NCI-H1436 (cell line): ENCODE measurements at regions not wholly inside any gene's neighbourhood (a gene's known extent, or its start where the extent isn't known, plus 50 kb on each side); places are given as distances from the start of the nearest gene placed in this dataset.
A peak's percentile ranks its signal among the peaks of the same experiment; 100 is the strongest.
"Not testable (repeated sequence)": the region's sequence is repeated elsewhere in the genome, so short reads cannot be mapped to it uniquely, and the experiment has no call there.

ENCODE experiments used
- DNase-seq: peaks from one replicate; lab custom pipeline; 2025; lab: John Stamatoyannopoulos, UW

- DNase-seq, result no peak
These were observed 52.2 kb upstream of the ABCA1 start for GRCh38 chr9:104980039-104980654.

GRCh38 chr9:104981543-104982129, 53.7 kb upstream of the ABCA1 start:
- DNase-seq, result no peak

GRCh38 chr9:104982543-104982942, 54.6 kb upstream of the ABCA1 start:
- no peak for DNase-seq

GRCh38 chr9:104983491-104983890, 55.5 kb upstream of the ABCA1 start:
- no peak for DNase-seq

- no peak for DNase-seq
These were observed 56.2 kb upstream of the ABCA1 start for GRCh38 chr9:104984121-104984520.

GRCh38 chr9:104984542-104984941, 56.6 kb upstream of the ABCA1 start:
- no peak for DNase-seq

GRCh38 chr9:104984948-104985347, 57.0 kb upstream of the ABCA1 start:
- DNase-seq, result no peak

GRCh38 chr9:104986096-104986495, 58.1 kb upstream of the ABCA1 start:
- DNase-seq, result no peak

DNA sequence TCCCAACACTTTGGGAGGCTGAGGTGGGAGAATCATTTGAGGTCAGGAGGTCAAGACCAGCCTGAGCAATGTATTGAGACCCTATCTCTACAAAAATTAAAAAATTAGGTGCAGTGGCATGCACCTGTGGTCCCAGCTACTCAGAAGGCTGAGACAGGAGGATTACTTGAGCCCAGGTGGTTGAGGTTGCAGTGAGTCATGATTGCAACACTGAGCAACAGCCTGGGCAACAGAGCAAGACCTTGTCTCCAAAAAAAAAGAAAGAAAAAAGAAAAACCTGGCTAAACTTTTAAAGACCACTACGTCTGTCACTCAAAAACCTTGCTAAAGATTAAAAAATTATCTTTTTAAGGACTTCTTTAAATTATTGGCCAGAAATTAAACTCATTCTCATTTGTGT, 59.8 kb upstream of the ABCA1 start:
- DNase-seq, result no peak

DNA sequence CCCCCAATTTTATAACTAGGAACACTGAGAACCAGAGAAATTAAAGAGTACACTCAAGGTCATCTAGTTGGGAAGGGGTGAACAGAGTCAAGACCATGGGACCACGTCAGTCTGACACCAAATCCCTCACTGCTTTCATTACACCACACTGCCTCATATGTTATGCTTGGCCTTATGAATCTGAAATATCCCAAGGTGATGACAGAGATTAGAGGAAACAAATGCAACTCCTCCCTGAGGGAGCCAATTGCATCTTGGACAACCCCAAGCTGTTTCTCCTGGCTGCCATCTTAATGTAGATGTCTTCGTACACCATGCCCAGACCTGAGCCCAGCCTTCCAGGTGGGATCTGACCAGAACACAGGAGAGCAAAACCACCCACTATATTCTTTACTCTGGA, 60.6 kb upstream of the ABCA1 start:
- DNase-seq, result no peak

DNA sequence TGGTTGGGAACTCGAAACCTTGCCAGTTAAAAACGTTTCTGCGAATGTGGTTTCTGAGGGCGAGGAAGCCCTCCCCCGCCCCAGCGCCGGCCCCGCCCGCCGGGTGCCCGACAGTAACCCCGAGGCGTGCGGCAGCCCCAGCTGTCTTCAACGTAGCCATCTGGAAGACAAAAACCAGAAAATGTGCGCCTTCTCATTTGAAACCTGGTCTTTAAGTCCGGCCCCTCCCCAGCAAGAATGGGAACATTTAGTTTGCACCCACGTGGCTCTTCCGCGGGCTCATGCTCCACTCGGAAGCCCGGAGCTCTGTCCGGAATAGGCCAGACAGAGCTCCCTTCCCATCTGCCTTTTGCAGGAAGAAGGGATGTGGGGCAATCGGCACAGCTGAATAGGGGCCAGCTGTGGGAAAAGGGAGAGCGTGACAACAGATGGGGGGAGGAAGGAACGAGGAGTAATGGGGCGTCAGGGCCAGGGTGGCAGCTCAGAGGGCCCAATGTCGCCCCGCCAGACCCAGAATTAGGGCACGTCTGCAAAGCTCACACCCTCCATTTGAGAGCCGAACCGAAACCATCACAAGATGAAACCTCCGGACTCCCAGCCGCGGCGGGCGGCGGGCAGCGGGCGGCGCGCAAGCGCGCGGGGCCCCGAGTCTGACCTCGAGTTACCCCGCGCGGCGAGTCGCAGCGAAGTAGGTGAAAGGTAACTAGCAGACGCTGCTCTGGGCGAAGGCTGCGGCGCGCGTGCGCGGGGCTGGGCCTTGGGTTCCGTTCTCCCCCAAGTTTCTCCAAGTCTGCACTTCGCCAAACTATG, 63.4 kb upstream of the ABCA1 start:
- peak; percentile 67 for DNase-seq

- DNase-seq, result peak; percentile 21
These were observed 64.7 kb upstream of the ABCA1 start for GRCh38 chr9:104992659-104993058.

DNA sequence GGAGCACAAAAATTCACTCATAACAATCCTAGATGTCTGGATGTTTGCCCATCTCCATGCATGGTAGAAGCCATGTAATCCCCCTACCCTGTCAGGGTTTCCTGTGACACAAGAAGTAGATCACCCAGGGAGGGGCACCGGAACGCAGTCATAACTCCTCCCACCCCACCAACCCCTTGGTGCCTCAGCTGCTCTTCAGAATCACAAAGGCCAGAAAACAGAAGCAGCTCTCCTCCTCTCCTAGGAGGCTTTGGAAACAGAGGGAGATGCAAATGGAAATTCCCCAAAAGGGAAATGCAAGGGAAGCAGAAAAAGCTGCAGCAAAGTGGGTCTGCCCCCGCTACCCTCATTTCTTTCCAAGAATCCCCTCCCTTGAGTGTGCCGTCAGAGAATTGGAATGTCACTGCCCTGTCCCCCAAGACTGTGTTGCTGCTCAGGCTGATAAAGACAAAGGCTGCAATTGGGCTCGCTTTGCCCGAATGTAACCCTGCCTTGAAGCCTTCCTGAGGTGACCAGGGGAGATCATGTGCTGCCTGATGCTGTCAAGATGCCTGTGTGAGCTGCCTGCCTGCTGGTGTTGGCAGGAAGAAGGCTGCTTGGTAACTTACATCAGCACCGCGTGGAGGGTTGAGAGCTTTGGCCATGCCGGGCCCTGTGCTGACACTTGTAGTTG, 65.5 kb upstream of the ABCA1 start:
- no peak for DNase-seq

GRCh38 chr9:104997536-104997935, 69.6 kb upstream of the ABCA1 start:
- DNase-seq, result no peak

DNA sequence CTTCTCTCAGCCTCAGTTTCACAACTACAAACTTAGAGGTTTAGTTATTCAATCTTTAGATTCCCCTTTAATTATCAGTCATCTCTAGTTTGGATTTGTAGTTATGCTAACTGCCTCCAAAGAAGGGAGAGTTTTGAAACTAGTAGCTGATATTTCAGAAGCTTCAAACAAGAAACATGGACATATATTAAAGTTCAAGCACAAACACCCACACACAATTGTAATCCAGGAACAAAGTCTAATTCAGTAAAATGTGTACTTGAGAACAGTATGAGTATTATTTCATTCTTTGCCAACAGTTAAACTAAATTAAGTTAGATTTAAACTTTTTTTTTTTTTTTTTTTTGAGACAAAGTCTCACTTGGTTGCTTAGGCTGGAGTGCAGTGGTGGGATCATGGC, 71.2 kb upstream of the ABCA1 start:
- DNase-seq, result no peak

- not testable (repeated sequence) for DNase-seq
These were observed 72.6 kb upstream of the ABCA1 start for GRCh38 chr9:105000529-105000928.

GRCh38 chr9:105004466-105005090, 76.6 kb upstream of the ABCA1 start:
- DNase-seq, result no peak

DNA sequence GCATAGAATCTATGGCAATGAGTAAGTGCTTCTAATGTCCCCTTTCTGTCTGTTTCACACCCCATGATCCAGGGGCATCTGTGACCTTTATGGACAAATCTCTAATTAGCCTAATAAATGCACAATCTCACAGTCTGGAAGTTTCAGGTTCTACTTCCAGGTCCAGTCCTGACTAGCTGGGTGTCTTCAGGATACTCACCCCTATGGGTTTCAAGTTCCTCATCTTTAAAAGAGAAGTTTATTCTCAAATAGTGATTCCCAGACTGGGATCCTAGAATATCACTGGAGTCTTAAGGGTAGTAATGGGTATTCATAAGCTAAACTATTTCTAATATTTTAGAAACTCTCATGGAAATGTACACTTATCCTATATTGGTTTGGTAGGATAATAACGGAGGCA, 77.2 kb upstream of the ABCA1 start:
- no peak for DNase-seq

DNA sequence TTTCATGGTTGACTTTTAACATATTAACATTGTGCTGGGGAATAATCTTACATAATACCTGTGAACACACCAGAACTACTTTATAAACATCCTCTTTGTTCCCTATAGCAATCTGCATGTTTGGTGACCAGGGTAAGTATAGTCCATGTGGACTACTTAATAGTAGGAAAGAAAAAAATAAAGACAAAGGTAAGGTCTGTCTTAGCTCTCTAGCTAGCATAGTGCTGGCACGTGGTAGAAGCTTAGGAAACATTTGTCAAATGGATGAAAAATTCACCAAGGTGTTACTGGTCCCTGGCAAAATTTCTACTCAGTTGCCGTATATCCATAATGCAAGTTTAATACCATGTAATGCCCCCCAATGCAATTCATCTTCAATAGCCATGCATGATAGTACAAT, 78.6 kb upstream of the ABCA1 start:
- DNase-seq, result no peak

DNA sequence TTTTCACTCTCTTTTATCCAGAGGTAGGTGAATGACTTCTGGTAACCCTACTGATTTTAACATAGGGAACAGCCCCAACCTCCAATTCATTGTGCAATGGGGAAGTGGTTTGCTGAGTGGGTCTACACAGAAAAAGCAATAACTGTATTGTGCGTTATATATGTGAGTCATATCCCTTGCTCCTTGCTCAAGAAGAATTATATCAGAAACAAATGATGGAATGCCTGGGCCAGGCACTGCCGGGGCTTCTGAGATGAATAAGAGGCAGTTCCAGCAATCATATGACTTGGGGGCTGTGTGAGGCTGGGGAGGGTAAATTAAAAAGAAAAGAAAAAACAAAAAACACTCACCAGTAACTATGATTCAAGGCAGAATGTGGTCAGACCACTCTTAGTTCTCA, 79.2 kb upstream of the ABCA1 start:
- DNase-seq, result no peak

- DNase-seq, result not testable (repeated sequence)
These were observed 82.1 kb upstream of the ABCA1 start for GRCh38 chr9:105010089-105010488.

- no peak for DNase-seq
These were observed 94.0 kb upstream of the ABCA1 start for GRCh38 chr9:105021917-105022316.
